Stomach smooth muscle (tissue), 2 donors: ENCODE measurements at regions not wholly inside any gene's neighbourhood (a gene's known extent, or its start where the extent isn't known, plus 50 kb on each side); places are given as distances from the start of the nearest gene placed in this dataset.

ENCODE experiments used
- H3K27ac ChIP-seq: one replicate; pipeline ENCODE4 v1.7.0; 2013; ENCODE audit warnings: mild to moderate bottlenecking, low read length, inconsistent platforms
- H3K27me3 ChIP-seq, 2 donors: one replicate each; pipeline ENCODE4 v1.7.0; 2013; ENCODE audit warnings: low read length in 2 of 2; ENCODE audit not compliant: insufficient read depth in 2 of 2, control insufficient read depth in 1 of 2
- H3K36me3 ChIP-seq, 2 donors: one replicate each; pipeline ENCODE4 v1.7.0; 2013; ENCODE audit warnings: low read length in 2 of 2; ENCODE audit not compliant: control insufficient read depth in 2 of 2, insufficient read depth in 2 of 2
- H3K4me1 ChIP-seq: one replicate; pipeline ENCODE4 v1.7.0; 2013; ENCODE audit warnings: low read length; ENCODE audit not compliant: control insufficient read depth, insufficient read depth
- H3K4me3 ChIP-seq, 2 donors: one replicate each; pipeline ENCODE4 v1.7.0; 2013; ENCODE audit warnings: low read length in 2 of 2
- H3K9ac ChIP-seq, 2 donors: one replicate each; pipeline ENCODE4 v1.7.0; 2013; ENCODE audit warnings: low read length in 2 of 2, mild to moderate bottlenecking in 1 of 2
- H3K9me3 ChIP-seq, 2 donors: one replicate each; pipeline ENCODE4 v1.7.0; 2013; ENCODE audit warnings: low read length in 2 of 2; ENCODE audit not compliant: control insufficient read depth in 2 of 2
- donor health status: healthy.
- donor health status: Pancreatic carcinoma.

DNA sequence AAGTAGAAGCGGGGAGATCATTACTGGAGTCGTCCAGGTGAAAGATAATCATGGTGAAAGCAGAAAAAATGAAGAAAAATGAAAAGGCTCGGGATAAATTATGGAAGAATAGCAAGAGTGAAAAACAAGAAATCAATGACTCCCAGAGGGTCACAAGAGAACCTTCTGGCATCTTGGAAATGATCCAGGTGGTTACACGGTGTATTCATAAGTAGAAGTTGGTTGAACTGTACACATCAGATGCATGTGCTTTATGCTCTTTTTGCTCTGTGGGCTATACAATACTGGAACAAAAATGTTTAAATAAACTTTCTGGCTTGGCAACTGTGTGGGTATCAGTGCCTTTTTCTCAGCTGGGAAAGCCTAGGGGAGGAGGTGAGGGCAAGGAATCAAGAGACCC, 348.9 kb downstream of the RND3 start:
- H3K27me3 ChIP-seq = no peaks in the 10 kb centered on the region
- H3K9me3 ChIP-seq = no peaks in the 10 kb centered on the region
- no peak overlapping the region for H3K4me3 ChIP-seq
- H3K9ac ChIP-seq = no peak overlapping the region
- H3K4me1 ChIP-seq = no peaks in the 10 kb centered on the region
- H3K36me3 ChIP-seq = no peaks in the 10 kb centered on the region
- no peak overlapping the region for H3K27ac ChIP-seq

DNA sequence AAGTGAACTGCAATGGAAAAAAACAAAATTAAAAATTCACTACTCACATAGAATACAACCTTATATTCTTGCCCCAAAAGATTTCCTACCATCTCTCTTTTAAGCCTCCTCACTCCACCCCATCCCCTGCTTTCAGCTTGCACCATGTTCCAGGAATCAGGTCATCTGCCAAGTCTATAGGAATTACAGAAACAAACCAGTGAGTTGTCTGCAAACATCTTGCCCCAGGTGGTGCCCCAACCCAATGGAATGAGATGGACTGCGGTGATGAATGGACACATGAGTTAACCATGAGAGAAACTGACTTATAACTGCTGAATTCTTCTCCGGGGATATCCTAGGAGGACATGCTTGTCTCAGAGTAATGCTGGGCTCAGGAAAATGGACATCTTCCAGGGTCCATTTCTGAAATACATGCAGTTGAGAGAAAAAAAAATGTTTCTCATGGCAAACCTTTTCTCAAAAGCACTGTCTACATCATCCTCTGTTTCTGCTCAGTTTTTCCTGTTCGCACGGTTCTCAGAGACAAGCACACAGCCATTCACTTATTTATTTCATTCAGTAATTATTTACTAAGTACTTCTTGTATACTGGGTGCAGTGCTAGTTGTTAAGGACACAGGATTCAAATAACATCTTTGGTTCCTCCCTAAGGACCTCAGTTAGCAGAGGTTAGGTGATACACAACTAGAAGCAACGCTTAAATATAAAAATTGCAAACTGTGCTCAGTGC, 350.0 kb downstream of the RND3 start:
- Histone ChIP-seq H3K36me3 (no peaks in the 10 kb centered on the region), H3K9me3 (no peaks in the 10 kb centered on the region), H3K4me3 (no peak overlapping the region), H3K27me3 (no peaks in the 10 kb centered on the region), H3K9ac (no peak overlapping the region), H3K4me1 (no peaks in the 10 kb centered on the region), H3K27ac (no peak overlapping the region)

DNA sequence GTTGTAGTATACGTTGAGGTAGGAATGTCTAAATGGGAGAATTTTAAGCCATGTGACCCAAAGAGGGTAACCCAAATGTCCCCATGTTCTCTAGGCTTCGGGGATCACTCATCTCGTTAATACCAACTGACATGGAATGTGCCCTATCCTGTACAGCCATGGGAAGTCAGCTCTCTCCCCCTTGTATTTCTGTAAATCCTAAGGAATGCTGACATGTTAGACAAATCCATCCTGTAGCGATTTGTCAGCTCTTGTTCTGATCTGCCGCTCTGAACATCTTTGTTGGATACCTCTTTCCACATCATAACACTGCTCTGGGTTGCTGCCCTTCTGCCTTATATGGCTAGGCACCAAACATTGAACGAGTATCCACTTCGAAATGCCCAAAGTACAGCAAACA, 350.6 kb downstream of the RND3 start:
- Histone ChIP-seq H3K4me3 (no peak overlapping the region), H3K27me3 (no peaks in the 10 kb centered on the region), H3K9ac (no peak overlapping the region), H3K9me3 (no peaks in the 10 kb centered on the region), H3K27ac (no peak overlapping the region), H3K36me3 (no peaks in the 10 kb centered on the region), H3K4me1 (no peaks in the 10 kb centered on the region)

DNA sequence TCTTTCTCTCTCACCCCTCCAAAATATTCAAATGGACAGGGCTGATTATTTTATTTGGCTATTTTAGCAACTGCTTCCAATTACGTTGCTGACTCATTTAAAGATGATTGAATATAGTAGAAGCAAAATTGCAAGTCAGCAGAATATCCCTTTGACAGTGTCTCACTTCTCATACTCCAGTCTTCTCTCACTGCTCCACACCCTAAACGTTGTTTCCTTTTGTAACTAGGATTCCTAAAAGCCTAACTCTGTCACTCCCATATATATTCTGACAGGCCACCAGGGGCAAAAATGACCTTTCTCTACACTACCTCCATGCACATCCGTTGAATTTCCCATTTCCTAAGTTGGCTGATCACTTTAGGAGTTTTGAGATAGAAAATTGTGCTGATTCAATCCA, 351.1 kb downstream of the RND3 start:
- no peaks in the 10 kb centered on the region for H3K4me1 ChIP-seq
- H3K27ac ChIP-seq = no peak overlapping the region
- H3K9ac ChIP-seq = no peak overlapping the region

DNA sequence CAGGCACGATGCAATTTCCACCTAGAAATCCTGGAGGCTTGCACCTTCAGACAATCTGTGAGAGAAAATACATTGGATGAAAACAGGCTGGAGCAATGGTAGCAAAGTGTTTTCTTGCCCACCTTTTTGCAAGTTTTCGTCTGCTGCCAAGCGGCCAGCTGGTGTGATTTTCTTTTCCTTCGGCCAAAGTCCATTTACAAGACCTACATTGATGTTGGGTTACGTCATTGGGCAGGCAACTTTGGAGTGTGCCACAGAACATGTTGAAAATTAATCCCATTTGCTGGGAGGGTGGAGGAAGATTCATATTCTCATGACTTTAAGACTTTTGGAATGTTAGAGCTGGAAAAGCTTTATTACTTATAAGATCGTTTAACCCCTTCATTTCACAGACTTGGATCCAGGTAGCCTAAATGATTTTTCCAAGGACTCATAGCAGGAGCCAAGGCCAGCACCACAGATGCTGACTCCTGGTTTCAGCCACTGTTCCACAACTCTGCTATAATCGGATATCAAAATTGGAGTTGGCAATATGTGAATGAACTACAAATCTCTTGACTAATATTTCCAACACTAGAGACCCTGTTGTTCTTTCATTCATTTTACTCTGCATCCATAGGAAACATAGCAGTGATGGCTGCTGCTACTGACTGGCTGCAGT, 352.1 kb downstream of the RND3 start:
- Histone ChIP-seq H3K9ac (no peak overlapping the region), H3K36me3 (no peaks in the 10 kb centered on the region), H3K27ac (no peak overlapping the region), H3K4me1 (no peaks in the 10 kb centered on the region), H3K4me3 (no peak overlapping the region), H3K9me3 (no peaks in the 10 kb centered on the region), H3K27me3 (no peaks in the 10 kb centered on the region)

More for the DNA sequence above, 351.1 kb downstream of the RND3 start:
- no peaks in the 10 kb centered on the region for H3K27me3 ChIP-seq
- H3K9me3 ChIP-seq = no peaks in the 10 kb centered on the region
- H3K36me3 ChIP-seq = no peaks in the 10 kb centered on the region
- no peak overlapping the region for H3K4me3 ChIP-seq

DNA sequence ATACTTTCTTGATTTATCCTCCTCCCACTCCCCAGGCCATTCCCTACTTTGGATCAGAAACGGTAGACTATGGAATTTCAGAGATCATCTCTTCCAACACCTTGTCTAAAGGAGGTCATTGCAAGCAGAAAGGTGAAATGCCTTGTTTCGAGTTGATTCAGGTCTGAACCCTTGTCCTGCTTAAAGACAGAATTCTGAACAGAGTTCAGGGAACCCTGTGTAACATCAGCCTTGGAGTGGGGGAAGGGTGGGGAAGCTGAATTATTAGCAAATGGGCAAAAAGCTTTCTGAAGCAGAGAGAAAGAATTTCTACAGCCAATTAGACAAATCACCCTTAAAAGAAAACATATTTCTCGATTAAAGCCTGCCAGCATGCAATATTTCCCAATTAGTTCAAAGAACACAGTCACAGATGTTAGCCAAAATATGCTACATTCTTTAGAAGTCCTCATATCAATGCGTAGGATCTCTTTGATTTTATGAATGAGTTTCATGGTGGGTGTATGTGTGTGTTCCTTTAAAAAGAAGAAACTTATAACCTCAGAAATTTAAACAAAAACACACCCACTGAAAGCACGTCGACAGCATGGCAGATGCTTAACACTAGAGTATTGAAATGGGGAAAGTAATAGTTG, 353.1 kb downstream of the RND3 start:
- no peak overlapping the region for H3K4me3 ChIP-seq
- no peaks in the 10 kb centered on the region for H3K4me1 ChIP-seq
- no peak overlapping the region for H3K27ac ChIP-seq
- no peaks in the 10 kb centered on the region for H3K27me3 ChIP-seq
- H3K36me3 ChIP-seq = no peaks in the 10 kb centered on the region
- H3K9ac ChIP-seq = no peak overlapping the region
- H3K9me3 ChIP-seq = no peaks in the 10 kb centered on the region

DNA sequence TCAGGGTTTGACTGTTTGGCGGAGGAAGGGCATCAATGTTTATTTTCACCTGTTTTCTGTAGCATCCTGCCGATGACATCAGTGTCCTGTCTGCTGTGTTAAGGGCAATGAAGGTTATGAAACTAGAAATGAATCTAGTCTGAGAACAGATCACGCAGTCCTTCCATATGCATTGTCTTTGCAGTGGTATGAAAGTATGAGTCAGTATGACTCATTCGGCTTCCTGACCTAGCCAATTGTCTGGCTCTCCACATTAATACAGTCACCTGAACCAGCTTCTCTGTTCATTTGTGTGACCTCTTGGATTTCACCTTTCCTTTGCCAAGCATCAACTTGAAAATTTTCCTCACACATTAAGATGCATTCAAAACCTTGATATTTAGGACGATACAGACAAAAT, 353.8 kb downstream of the RND3 start:
- Histone ChIP-seq H3K36me3 (no peaks in the 10 kb centered on the region), H3K27me3 (no peaks in the 10 kb centered on the region), H3K9ac (no peak overlapping the region), H3K9me3 (no peaks in the 10 kb centered on the region), H3K4me3 (no peak overlapping the region), H3K27ac (no peak overlapping the region), H3K4me1 (no peaks in the 10 kb centered on the region)

DNA sequence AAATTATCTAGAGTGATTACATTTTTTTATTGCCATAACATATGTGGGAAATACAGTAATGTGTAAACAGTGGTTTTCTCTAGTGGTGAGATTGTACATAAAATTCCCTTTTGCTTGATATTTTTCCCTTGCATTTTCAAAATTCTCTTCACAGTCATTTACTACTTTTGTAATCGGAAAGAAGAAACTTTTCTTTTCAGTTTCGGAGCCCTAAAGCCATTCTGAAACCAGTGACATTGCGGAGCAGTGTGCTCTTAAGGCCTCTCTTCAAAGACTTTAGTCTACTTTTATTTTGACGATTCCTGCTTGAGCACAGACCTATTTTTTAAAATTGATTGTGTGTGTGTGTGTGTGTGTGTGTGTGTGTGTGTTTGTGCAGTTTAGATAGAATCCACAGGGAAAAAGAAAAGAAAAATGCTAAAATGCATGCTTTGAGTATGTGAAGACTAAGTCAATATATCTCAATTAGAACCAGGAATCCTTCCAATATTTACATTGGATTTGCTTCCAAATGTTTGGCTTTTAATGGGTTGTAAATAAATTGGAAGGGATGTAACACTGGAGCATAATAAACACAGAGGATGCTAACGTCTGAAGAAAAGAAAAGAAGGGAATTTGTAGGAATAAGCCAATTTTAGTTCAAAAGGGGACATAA, 357.4 kb downstream of the RND3 start:
- Histone ChIP-seq H3K9me3 (no peaks in the 10 kb centered on the region), H3K36me3 (no peaks in the 10 kb centered on the region), H3K9ac (no peak overlapping the region), H3K27me3 (no peaks in the 10 kb centered on the region), H3K27ac (no peak overlapping the region), H3K4me1 (no peaks in the 10 kb centered on the region), H3K4me3 (no peak overlapping the region)

DNA sequence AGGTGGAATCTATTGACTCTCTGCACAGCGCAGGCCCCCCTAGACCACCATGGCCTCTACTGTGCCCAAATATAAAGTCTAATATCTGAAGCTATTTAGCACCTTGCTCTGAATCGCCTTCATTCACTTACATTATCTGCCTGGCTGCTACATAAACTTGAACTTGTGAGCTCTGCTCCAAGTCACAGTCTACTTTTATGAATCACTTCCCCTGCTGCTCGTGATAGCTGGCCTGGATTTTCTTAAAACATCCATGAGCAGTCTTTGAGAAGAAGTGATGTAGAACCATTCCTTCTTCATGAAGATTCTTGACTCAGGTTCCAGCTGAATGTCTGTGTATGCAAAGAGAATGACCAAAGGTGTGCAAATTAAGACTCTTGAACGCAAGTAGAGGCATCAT, 359.5 kb downstream of the RND3 start:
- Histone ChIP-seq H3K27ac (no peak overlapping the region), H3K4me1 (no peaks in the 10 kb centered on the region), H3K9ac (no peak overlapping the region), H3K4me3 (no peak overlapping the region), H3K27me3 (no peaks in the 10 kb centered on the region), H3K36me3 (no peaks in the 10 kb centered on the region), H3K9me3 (no peaks in the 10 kb centered on the region)

DNA sequence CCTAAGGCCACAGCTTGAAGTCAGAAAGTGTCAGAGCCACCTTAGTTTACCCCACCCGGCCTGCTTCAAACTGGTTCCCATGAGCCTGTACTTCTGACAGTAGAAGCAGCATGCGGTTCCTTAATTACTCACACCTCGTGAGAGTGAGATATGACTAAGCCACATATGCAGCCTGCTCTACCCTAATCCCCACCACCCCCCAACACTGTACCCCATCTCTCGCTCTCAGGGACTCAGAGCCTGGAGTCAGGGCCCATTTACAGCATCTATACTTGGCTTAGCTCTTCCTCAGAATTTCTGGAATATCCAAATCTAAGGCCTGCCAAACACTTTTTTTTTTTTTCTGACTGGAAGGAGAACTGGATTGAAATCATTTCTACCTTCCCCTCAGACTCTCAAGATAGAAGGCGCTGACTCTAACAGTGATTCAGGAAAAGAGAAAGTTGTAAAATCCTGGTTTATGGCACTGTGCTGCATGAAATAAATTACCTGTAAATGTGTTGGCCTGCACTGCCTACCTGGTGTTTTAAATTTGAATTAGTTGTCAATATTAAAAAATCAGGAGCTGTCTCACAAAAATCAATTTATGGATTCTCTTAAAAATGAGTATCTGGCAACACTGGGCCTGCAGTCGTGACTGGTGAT, 360.0 kb downstream of the RND3 start:
- no peaks in the 10 kb centered on the region for H3K36me3 ChIP-seq
- H3K9ac ChIP-seq = no peak overlapping the region

More for the DNA sequence above, 360.0 kb downstream of the RND3 start:
- Histone ChIP-seq H3K9me3 (no peaks in the 10 kb centered on the region), H3K4me1 (no peaks in the 10 kb centered on the region), H3K27ac (no peak overlapping the region), H3K27me3 (no peaks in the 10 kb centered on the region), H3K4me3 (no peak overlapping the region)
